H9 (cell line): ENCODE measurements at regions not wholly inside any gene's neighbourhood (a gene's known extent, or its start where the extent isn't known, plus 50 kb on each side); places are given as distances from the start of the nearest gene placed in this dataset.

Experiments
- DNase-seq: peaks from one replicate; pipeline ENCODE4 v3.0.0-alpha.2; 2017
- H2AFZ ChIP-seq: one replicate; pipeline ENCODE4 v1.6.1; 2013; ENCODE audit warnings: mild to moderate bottlenecking, low read length, control low read depth, moderate library complexity
- H2AK5ac ChIP-seq: 2 replicates; pipeline ENCODE4 v1.6.1; 2013; ENCODE audit warnings: low read length, control low read depth, mixed read lengths; ENCODE audit not compliant: insufficient read length
- H2BK120ac ChIP-seq: one replicate; pipeline ENCODE4 v1.6.1; 2013; ENCODE audit warnings: low read depth, mild to moderate bottlenecking, low read length, control low read depth, inconsistent platforms; ENCODE audit not compliant: poor library complexity, severe bottlenecking
- H2BK12ac ChIP-seq: 2 replicates; pipeline ENCODE4 v1.6.1; 2013; ENCODE audit warnings: low read length, control low read depth, mixed read lengths, low read depth; ENCODE audit not compliant: insufficient read length
- H2BK15ac ChIP-seq: 2 replicates; pipeline ENCODE4 v1.6.1; 2013; ENCODE audit warnings: low read depth, low read length, control low read depth
- H2BK20ac ChIP-seq: one replicate; pipeline ENCODE4 v1.6.1; 2013; ENCODE audit warnings: low read depth, mild to moderate bottlenecking, low read length, control low read depth, inconsistent platforms; ENCODE audit not compliant: poor library complexity, severe bottlenecking
- H2BK5ac ChIP-seq: 2 replicates; pipeline ENCODE4 v1.6.1; 2013; ENCODE audit warnings: low read length, control low read depth, mixed read lengths; ENCODE audit not compliant: insufficient read length
- H3K14ac ChIP-seq: 2 replicates; pipeline ENCODE4 v1.6.1; 2013; ENCODE audit warnings: low read length, control low read depth; ENCODE audit not compliant: insufficient read depth
- H3K18ac ChIP-seq: 2 replicates; pipeline ENCODE4 v1.6.1; 2013; ENCODE audit warnings: low read depth, mild to moderate bottlenecking, mixed read lengths, low read length, control low read depth; ENCODE audit not compliant: insufficient read length
- H3K23ac ChIP-seq: 2 replicates; pipeline ENCODE4 v1.6.1; 2013; ENCODE audit warnings: low read length, control low read depth, mixed read lengths, low read depth; ENCODE audit not compliant: insufficient read length
- H3K23me2 ChIP-seq: 2 replicates; pipeline ENCODE4 v1.6.1; 2013; ENCODE audit warnings: low read depth, mild to moderate bottlenecking, mixed read lengths, low read length, control low read depth; ENCODE audit not compliant: insufficient read length, poor library complexity, severe bottlenecking
- H3K27ac ChIP-seq: 2 replicates; pipeline ENCODE4 v1.5.1; 2013; ENCODE audit warnings: low read length, control low read depth, mixed read lengths, low read depth; ENCODE audit not compliant: insufficient read length
- H3K27me3 ChIP-seq: 2 replicates; pipeline ENCODE4 v1.6.1; 2013; ENCODE audit warnings: low read length, control low read depth, inconsistent platforms; ENCODE audit not compliant: insufficient read depth
- H3K4ac ChIP-seq: 2 replicates; pipeline ENCODE4 v1.6.1; 2013; ENCODE audit warnings: low read depth, mild to moderate bottlenecking, control low read depth, inconsistent platforms, low read length, moderate library complexity
- H3K4me1 ChIP-seq: 2 replicates; pipeline ENCODE4 v1.6.1; 2013; ENCODE audit warnings: low read length, control low read depth, inconsistent platforms; ENCODE audit not compliant: insufficient read depth
- H3K4me2 ChIP-seq: 2 replicates; pipeline ENCODE4 v1.6.1; 2013; ENCODE audit warnings: low read length, control low read depth, mixed read lengths; ENCODE audit not compliant: insufficient read length, insufficient read depth
- H3K56ac ChIP-seq: 2 replicates; pipeline ENCODE4 v1.6.1; 2013; ENCODE audit warnings: low read depth, mild to moderate bottlenecking, mixed read lengths, low read length, control low read depth; ENCODE audit not compliant: insufficient read length
- H3K79me1 ChIP-seq: 2 replicates; pipeline ENCODE4 v1.6.1; 2013; ENCODE audit warnings: low read depth, mild to moderate bottlenecking, moderate library complexity, low read length, control low read depth, inconsistent platforms; ENCODE audit not compliant: insufficient read depth, poor library complexity, severe bottlenecking
- H3K79me2 ChIP-seq: 2 replicates; pipeline ENCODE4 v1.6.1; 2013; ENCODE audit warnings: low read length, control low read depth, inconsistent platforms; ENCODE audit not compliant: insufficient read depth
- H3K9ac ChIP-seq: 2 replicates; pipeline ENCODE4 v1.6.1; 2013; ENCODE audit warnings: low read length, control low read depth, mixed read lengths; ENCODE audit not compliant: insufficient read length; ENCODE audit errors: extremely low read depth
- H3K9me3 ChIP-seq: one replicate; pipeline ENCODE4 v1.6.1; 2013; ENCODE audit warnings: low read depth, low read length, inconsistent platforms; ENCODE audit not compliant: control insufficient read depth
- H3T11ph ChIP-seq: one replicate; pipeline ENCODE4 v1.6.1; 2013; ENCODE audit warnings: mild to moderate bottlenecking, low read length, control low read depth, inconsistent platforms
- H4K20me1 ChIP-seq: one replicate; pipeline ENCODE4 v1.6.1; 2013; ENCODE audit not compliant: control insufficient read depth, insufficient read length, insufficient read depth
- H4K5ac ChIP-seq: 2 replicates; pipeline ENCODE4 v1.6.1; 2013; ENCODE audit warnings: low read depth, mild to moderate bottlenecking, mixed read lengths, low read length, control low read depth; ENCODE audit not compliant: insufficient read length
- H4K8ac ChIP-seq: replicated peaks from 2 replicates; pipeline ENCODE4 v1.6.1; 2013; ENCODE audit warnings: low read length, control low read depth, mixed read lengths, low read depth; ENCODE audit not compliant: insufficient read length
- H4K91ac ChIP-seq: 2 replicates; pipeline ENCODE4 v1.6.1; 2013; ENCODE audit warnings: low read depth, mild to moderate bottlenecking, moderate library complexity, mixed read lengths, low read length, control low read depth; ENCODE audit not compliant: insufficient read length
- H3K27ac Mint-ChIP-seq, 3 experiments: 2 replicates in 2 of 3; 3 replicates in 1 of 3; pipeline ENCODE4 v1.8.0; 2020 to 2021; ENCODE audit warnings: mixed read lengths in 3 of 3, mild to moderate bottlenecking in 1 of 3, moderate library complexity in 1 of 3
- H3K27me3 Mint-ChIP-seq: 2 replicates; pipeline ENCODE4 v1.8.0; 2021; ENCODE audit warnings: low read depth, mild to moderate bottlenecking, moderate library complexity, mixed read lengths
- H3K36me3 Mint-ChIP-seq, 3 experiments: 2 replicates in 2 of 3; 3 replicates in 1 of 3; pipeline ENCODE4 v1.8.0; 2020 to 2021; ENCODE audit warnings: low read depth in 3 of 3, mixed read lengths in 3 of 3; ENCODE audit not compliant: insufficient read depth in 1 of 3
- H3K4me1 Mint-ChIP-seq, 2 experiments: 2 replicates each; pipeline ENCODE4 v1.8.0; 2020; ENCODE audit warnings: mixed read lengths in 2 of 2
- H3K4me3 Mint-ChIP-seq, 2 experiments: 2 replicates in 1 of 2; 3 replicates in 1 of 2; pipeline ENCODE4 v1.8.0; 2020 to 2021; ENCODE audit warnings: mild to moderate bottlenecking in 2 of 2, mixed read lengths in 2 of 2, moderate library complexity in 1 of 2
- H3K9me3 Mint-ChIP-seq, 2 experiments: 2 replicates in 1 of 2; 3 replicates in 1 of 2; pipeline ENCODE4 v1.8.0; 2020; ENCODE audit warnings: mild to moderate bottlenecking in 2 of 2, mixed read lengths in 2 of 2, moderate library complexity in 1 of 2
- CTCF ChIP-seq: fragments of 200-600 bp; sonication (generic); conservative IDR thresholded peaks from 3 replicates; pipeline ENCODE4 v1.8.0; 2021; ENCODE audit warnings: antibody characterized with exemption, mild to moderate bottlenecking
- WGBS: extraction: QIAGEN DNeasy Blood & Tissue Kit; methylation state at CpG from one replicate; pipeline ENCODE4 v1.1.7; 2013; ENCODE audit warnings: missing lambda C conversion rate, low lambda C conversion rate, mixed read lengths; ENCODE audit not compliant: insufficient read length; ENCODE audit errors: extremely low coverage; 5-methylcytosine and 5-hydroxymethylcytosine counted together

- H3K9me3 Mint-ChIP-seq: peaks cover 0 to 2% of the 10 kb centered on the region in 2 experiments; a peak in 1 of 5 replicates
- H3K27ac Mint-ChIP-seq: no peak overlapping the region; a peak in 1 of 7 replicates
- H3K27ac ChIP-seq: no peak overlapping the region
- no peak overlapping the region for H3T11ph ChIP-seq
- DNase-seq: peak; percentile 63
- no peak overlapping the region for H3K18ac ChIP-seq
- no peak overlapping the region for H2BK15ac ChIP-seq
- WGBS: no CpG with 5 or more reads among the region's 12 CpGs
- H2AK5ac ChIP-seq: no peak overlapping the region
- H2BK120ac ChIP-seq: no peak overlapping the region
- no peaks in the 10 kb centered on the region for H3K79me1 ChIP-seq
- H3K23me2 ChIP-seq: no peaks in the 10 kb centered on the region
- no peak overlapping the region for H4K8ac ChIP-seq
- peak overlapping the region; percentile 95 for H2AFZ ChIP-seq
- H3K9ac ChIP-seq: no peak overlapping the region
- no peaks in the 10 kb centered on the region for H3K4me1 Mint-ChIP-seq
- TF ChIP-seq CTCF: peak; percentile 83
- no peak overlapping the region for H3K14ac ChIP-seq
- no peaks in the 10 kb centered on the region for H4K20me1 ChIP-seq
- H3K36me3 Mint-ChIP-seq: no peaks in the 10 kb centered on the region; a peak in 2 of 7 replicates
- H3K4me1 ChIP-seq: no peaks in the 10 kb centered on the region
- no peaks in the 10 kb centered on the region for H3K79me2 ChIP-seq
- no peak overlapping the region for H3K4me3 Mint-ChIP-seq
- no peak overlapping the region for H2BK20ac ChIP-seq
- no peaks in the 10 kb centered on the region for H3K9me3 ChIP-seq
- no peak overlapping the region for H2BK12ac ChIP-seq
- no peak overlapping the region for H3K23ac ChIP-seq
- no peaks in the 10 kb centered on the region for H3K27me3 ChIP-seq
- no peak overlapping the region for H3K4ac ChIP-seq
- no peak overlapping the region for H4K91ac ChIP-seq
- no peaks in the 10 kb centered on the region; the same call in 1 of the 2 replicates for H3K27me3 Mint-ChIP-seq
- no peak overlapping the region for H2BK5ac ChIP-seq
- no peak overlapping the region for H4K5ac ChIP-seq
- no peak overlapping the region for H3K4me2 ChIP-seq
- H3K56ac ChIP-seq: no peak overlapping the region
These were observed 66.9 kb upstream of the GLIS3 start for GRCh38 chr9:4366591-4367330.
